Lower leg skin (tissue), 4 donors: ENCODE measurements at regions not wholly inside any gene's neighbourhood (a gene's known extent, or its start where the extent isn't known, plus 50 kb on each side); places are given as distances from the start of the nearest gene placed in this dataset.

Experiments
- DNase-seq, 2 donors: peaks; one replicate each; pipeline ENCODE4 v3.0.0-alpha.2; 2019; ENCODE audit warnings: low spot score in 2 of 2
- H3K4me3 ChIP-seq: fragments of 200-600 bp; sonication (generic); 2 replicates; pipeline ENCODE4 v1.5.1; 2017; ENCODE audit warnings: mild to moderate bottlenecking, low read depth; ENCODE audit not compliant: poor library complexity, severe bottlenecking
- CTCF ChIP-seq, 3 donors: fragments of 450-650 bp; IDR thresholded peaks; one replicate each; pipeline ENCODE4 v1.5.1; 2016; ENCODE audit warnings: antibody characterized with exemption in 3 of 3, mild to moderate bottlenecking in 3 of 3, moderate library complexity in 2 of 3
- POLR2A ChIP-seq, 2 donors: fragments of 450-650 bp; IDR thresholded peaks; one replicate each; pipeline ENCODE4 v1.6.1; 2016 to 2017; ENCODE audit warnings: antibody characterized with exemption in 2 of 2, mild to moderate bottlenecking in 1 of 2, moderate library complexity in 1 of 2
- WGBS, 2 donors: methylation state at CpG; one replicate each; pipeline ENCODE4 v1.1.5; 2018; 5-methylcytosine and 5-hydroxymethylcytosine counted together
- intact Hi-C: fragments of 100-400 bp; cut with DNase I; formaldehyde crosslinking; loops from one replicate; pipeline ENCODE4 v1.15.0; 2023; ENCODE audit warnings: low total_unique reads

DNA sequence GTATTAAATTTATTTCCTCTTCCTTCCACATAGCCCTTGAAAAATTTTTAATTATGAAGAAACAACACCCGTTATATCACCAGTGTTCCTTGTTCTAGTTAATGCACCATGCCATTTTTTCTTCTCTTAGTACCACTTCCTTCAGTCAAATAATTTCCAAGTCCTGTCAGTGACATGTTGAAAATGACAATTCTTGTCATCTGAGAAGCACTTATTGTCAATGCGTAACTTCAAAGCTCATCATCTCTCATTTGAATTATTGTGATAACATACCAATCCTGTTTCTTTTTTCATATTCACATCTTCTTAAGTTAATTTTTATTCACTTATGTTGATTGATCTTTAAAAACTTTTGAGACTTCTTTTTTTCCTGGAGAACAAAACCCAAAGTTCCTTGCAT is 320.4 kb downstream of the ASXL3 start:
- WGBS, 2 donors = 85 to 88% methylated on average over 2 of the region's 2 CpGs
- intact Hi-C loops = no loop called here
- no peak overlapping the region for H3K4me3 ChIP-seq
- DNase-seq = no peak
- TF ChIP-seq POLR2A (IDR thresholded peaks at IDR 0.05) (no peak), CTCF (IDR thresholded peaks at IDR 0.05) (no peak)

GRCh38 chr18:33878213-33878612 is 300.2 kb downstream of the ASXL3 start:
- DNase-seq = no peak
- no peak overlapping the region for H3K4me3 ChIP-seq
- TF ChIP-seq POLR2A (IDR thresholded peaks at IDR 0.05) = no peak
- TF ChIP-seq CTCF (IDR thresholded peaks at IDR 0.05) = no peak
- WGBS, 2 donors = 60 to 62% methylated on average over 1 of the region's 1 CpG
- intact Hi-C loops = no loop called here

- no peak for DNase-seq
- 69 to 75% methylated on average over 2 of the region's 2 CpGs for WGBS, 2 donors
- TF ChIP-seq POLR2A (IDR thresholded peaks at IDR 0.05) (no peak), CTCF (IDR thresholded peaks at IDR 0.05) (no peak)
- H3K4me3 ChIP-seq = no peak overlapping the region
- intact Hi-C loops = no loop called here
Observed at GRCh38 chr18:33875029-33875565, 297.1 kb downstream of the ASXL3 start.

DNA sequence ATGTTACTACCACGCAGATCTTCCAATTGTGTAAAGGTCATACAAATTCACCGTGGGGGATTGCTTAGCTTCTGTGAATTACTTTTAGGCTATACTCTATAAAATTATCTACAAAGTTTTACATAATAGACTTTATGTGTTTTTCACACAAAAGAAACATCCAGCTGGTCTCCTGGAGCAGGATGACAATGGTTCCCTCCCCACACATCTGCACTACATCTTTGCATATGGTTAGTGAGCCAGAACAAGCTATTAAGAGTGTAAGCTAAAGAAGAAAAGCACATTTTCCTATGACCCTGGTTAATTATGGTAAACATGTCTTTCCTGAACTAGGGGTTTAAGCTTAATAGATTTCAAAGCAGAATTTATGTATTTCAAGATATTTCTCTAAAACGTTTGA is 295.1 kb downstream of the ASXL3 start:
- 53 to 64% methylated on average over 3 of the region's 3 CpGs for WGBS, 2 donors
- TF ChIP-seq POLR2A (IDR thresholded peaks at IDR 0.05) = no peak
- TF ChIP-seq CTCF (IDR thresholded peaks at IDR 0.05) = no peak
- H3K4me3 ChIP-seq = no peak overlapping the region
- intact Hi-C loops = no loop called here
- no peak for DNase-seq

DNA sequence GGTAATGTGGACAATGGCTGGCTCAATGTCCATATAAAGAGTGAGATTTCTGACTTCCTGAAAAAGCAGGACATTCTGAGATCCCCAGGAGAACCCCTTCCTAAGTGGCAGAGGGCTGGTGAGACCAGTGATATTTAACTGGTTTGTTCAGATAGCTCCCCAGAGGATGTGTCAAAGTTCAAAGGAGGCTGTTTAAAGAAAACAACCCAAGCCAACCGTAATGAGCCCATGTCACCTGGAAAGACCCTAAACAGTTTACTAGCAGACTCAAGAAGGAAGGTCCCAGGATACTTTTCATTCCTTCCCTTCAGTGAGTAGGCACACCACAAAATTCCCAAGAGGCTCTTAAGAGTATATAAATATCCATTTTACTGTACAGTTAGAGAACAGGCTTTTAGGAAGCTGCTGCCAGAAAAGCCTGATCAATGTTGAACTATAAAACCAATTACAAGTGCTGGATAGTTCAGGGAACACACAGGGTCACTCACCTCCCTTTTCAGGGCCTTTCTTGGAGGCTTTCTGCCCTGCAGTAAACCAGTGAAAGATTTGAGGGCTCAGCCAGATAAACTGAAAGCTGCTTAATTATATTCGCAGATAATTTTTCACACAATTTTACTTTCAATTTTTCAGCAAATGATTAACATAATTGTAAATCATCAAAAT is 293.5 kb downstream of the ASXL3 start:
- 75 to 77% methylated on average over 2 of the region's 2 CpGs for WGBS, 2 donors
- TF ChIP-seq POLR2A (IDR thresholded peaks at IDR 0.05) (no peak), CTCF (IDR thresholded peaks at IDR 0.05) (no peak)
- no peak for DNase-seq
- no peak overlapping the region for H3K4me3 ChIP-seq
- intact Hi-C loops = no loop called here

DNA sequence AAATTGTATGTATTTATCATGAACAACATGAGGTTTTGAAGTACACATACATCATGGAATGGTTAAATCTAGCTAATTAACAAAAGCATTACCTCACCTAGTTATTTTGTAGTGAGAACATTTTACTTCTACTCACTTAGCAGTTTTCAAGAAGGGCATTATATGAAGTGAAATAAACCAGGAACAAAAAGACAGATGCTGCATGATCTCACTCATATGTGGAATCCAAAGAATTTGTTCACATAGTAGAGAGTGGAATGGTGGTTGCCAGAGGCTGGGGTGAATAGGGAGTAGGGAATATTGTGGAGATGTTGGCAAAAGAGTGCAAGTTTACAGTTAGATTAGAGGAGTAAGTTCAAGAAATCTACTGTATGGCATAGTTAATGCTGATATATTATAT is 292.0 kb downstream of the ASXL3 start:
- TF ChIP-seq CTCF (IDR thresholded peaks at IDR 0.05) = no peak
- no peak for TF ChIP-seq POLR2A (IDR thresholded peaks at IDR 0.05)
- H3K4me3 ChIP-seq = no peak overlapping the region
- intact Hi-C loops = no loop called here
- no peak for DNase-seq
